ENCODE measurements at regions not wholly inside any gene's neighbourhood (a gene's known extent, or its start where the extent isn't known, plus 50 kb on each side); places are given as distances from the start of the nearest gene placed in this dataset.

DNA sequence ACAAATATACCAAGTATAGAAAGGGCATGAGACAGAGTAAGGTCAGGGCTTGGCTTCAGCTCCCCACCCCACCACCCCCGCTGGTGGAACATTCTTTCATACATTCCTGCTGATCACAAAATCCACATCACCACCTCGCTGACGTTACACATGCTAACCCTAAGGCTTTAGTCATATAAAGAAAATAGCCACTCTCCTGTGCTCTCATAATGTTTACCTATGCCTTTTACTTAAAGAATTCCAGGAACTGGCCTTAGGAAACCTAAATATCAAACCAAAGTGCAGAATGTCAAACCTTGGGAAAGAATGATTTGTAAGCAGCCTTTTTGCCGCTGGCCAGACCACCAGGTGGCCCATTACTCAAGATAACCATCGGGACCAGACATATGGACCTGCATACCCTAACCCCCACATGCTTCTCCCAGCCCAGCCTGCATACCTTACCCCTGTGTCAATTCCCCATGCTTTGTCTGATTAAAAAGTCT lies 136.3 kb upstream of the SLC39A10 start:
- Histone ChIP-seq H3K27me3 (ENCODE audit: insufficient read depth, low read depth, severe bottlenecking) (no peaks in the 10 kb centered on the region), H3K36me3 (no peaks in the 10 kb centered on the region), H3K27ac (no peak overlapping the region), H3K4me3 (ENCODE audit: low read depth, low read length) (no peak overlapping the region), H3K9me3 (ENCODE audit: severe bottlenecking) (no peaks in the 10 kb centered on the region)
- TF ChIP-seq, protein P1, sequence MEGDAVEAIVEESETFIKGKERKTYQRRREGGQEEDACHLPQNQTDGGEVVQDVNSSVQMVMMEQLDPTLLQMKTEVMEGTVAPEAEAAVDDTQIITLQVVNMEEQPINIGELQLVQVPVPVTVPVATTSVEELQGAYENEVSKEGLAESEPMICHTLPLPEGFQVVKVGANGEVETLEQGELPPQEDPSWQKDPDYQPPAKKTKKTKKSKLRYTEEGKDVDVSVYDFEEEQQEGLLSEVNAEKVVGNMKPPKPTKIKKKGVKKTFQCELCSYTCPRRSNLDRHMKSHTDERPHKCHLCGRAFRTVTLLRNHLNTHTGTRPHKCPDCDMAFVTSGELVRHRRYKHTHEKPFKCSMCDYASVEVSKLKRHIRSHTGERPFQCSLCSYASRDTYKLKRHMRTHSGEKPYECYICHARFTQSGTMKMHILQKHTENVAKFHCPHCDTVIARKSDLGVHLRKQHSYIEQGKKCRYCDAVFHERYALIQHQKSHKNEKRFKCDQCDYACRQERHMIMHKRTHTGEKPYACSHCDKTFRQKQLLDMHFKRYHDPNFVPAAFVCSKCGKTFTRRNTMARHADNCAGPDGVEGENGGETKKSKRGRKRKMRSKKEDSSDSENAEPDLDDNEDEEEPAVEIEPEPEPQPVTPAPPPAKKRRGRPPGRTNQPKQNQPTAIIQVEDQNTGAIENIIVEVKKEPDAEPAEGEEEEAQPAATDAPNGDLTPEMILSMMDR (IDR thresholded peaks at IDR 0.05; ENCODE audit: low read depth, low read length) = no peak
- no peak for DNase-seq

DNA sequence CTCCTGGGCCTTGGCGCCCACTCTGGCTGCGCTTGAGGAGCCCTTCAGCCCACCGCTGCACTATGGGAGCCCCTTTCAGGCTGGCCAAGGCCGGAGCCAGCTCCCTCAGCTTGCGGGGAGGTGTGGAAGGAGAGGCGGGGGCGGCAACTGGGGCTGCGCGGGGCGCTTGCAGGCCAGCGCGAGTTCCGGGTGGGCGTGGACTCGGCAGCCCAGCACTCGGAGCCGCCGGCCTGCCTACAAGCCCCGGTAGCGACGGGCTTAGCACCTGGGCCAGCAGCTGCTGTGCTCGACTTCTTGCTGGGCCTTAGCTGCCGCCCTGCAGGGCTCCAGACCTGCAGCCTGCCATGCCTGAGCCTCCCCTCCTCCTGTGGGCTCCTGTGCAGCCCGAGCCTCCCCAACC lies 141.5 kb upstream of the SLC39A10 start:
- H3K4me3 ChIP-seq (ENCODE audit: low read depth, low read length) = no peak overlapping the region
- H3K36me3 ChIP-seq = no peaks in the 10 kb centered on the region
- no peaks in the 10 kb centered on the region for H3K27me3 ChIP-seq (ENCODE audit: insufficient read depth, low read depth, severe bottlenecking)
- TF ChIP-seq, protein P1 (IDR thresholded peaks at IDR 0.05; ENCODE audit: low read depth, low read length) = no peak
- no peaks in the 10 kb centered on the region for H3K9me3 ChIP-seq (ENCODE audit: severe bottlenecking)
- DNase-seq = no peak
- no peak overlapping the region for H3K27ac ChIP-seq

DNA sequence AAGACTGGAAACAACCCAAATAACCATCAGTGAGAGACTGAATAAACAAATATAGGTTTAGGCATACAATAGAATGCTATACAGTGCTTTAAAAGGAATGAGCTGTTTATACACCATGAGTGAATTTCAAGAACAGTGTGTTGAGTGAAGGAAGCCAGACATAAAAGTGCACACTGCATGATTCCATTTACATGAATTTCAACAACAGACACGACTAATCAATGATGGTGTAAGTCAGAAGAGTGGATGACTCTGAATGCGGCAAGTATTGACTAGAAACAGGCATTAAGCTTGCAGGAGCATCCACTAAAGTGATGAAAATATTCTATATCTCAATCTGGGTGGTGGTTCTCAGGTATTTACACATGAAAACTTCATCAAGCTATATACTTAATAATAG lies 142.7 kb upstream of the SLC39A10 start:
- Histone ChIP-seq H3K36me3 (no peaks in the 10 kb centered on the region), H3K4me3 (ENCODE audit: low read depth, low read length) (no peak overlapping the region), H3K27ac (no peak overlapping the region), H3K9me3 (ENCODE audit: severe bottlenecking) (no peaks in the 10 kb centered on the region), H3K27me3 (ENCODE audit: insufficient read depth, low read depth, severe bottlenecking) (no peaks in the 10 kb centered on the region)
- no peak for DNase-seq
- TF ChIP-seq, protein P1 (IDR thresholded peaks at IDR 0.05; ENCODE audit: low read depth, low read length) = no peak

DNA sequence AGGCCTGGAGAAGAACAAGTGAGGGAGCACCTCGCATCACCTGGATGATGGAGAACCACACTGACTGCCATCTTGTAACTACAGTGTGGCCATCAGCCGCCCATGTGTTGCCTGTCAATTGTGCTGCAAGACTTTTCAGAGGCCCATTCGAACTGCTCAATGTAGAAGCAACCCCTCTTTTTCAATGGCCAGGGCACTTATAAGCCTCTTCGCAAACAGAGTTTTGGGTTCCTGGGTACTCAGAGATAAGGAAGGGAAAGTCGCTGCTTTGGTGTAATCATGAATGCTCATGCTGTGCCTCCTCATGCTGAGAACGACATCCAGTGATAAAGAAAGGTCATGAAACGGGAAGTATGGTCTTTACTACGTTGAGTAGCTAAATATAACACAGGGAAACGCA lies 143.9 kb upstream of the SLC39A10 start:
- Histone ChIP-seq H3K27ac (no peak overlapping the region), H3K36me3 (no peaks in the 10 kb centered on the region), H3K9me3 (ENCODE audit: severe bottlenecking) (no peaks in the 10 kb centered on the region), H3K27me3 (ENCODE audit: insufficient read depth, low read depth, severe bottlenecking) (no peaks in the 10 kb centered on the region), H3K4me3 (ENCODE audit: low read depth, low read length) (no peak overlapping the region)
- TF ChIP-seq, protein P1 (IDR thresholded peaks at IDR 0.05; ENCODE audit: low read depth, low read length) = no peak
- no peak for DNase-seq

DNA sequence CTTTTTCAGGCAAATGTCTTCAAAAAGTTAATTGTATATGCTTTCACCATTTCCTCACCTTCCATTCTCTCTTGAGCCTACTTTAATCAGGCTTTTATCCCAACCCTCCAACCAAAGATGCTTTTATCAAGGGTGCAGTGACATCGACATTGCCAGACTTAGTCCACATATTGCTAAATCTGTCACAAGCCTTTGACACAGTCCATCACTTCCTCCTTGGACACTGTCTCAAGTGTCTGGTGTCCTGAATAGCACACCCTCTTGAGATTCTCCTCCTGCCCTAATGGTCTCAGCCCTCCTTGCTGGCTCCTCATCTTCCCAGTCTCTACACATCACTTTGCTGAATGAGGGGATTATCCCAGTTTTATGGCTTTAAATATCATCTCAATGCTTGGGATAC lies 147.5 kb upstream of the SLC39A10 start:
- DNase-seq = no peak
- TF ChIP-seq, protein P1 (IDR thresholded peaks at IDR 0.05; ENCODE audit: low read depth, low read length) = no peak
- no peak overlapping the region for H3K4me3 ChIP-seq (ENCODE audit: low read depth, low read length)
- H3K36me3 ChIP-seq = no peaks in the 10 kb centered on the region
- H3K27me3 ChIP-seq (ENCODE audit: insufficient read depth, low read depth, severe bottlenecking) = no peaks in the 10 kb centered on the region
- H3K27ac ChIP-seq = no peak overlapping the region
- no peaks in the 10 kb centered on the region for H3K9me3 ChIP-seq (ENCODE audit: severe bottlenecking)

DNA sequence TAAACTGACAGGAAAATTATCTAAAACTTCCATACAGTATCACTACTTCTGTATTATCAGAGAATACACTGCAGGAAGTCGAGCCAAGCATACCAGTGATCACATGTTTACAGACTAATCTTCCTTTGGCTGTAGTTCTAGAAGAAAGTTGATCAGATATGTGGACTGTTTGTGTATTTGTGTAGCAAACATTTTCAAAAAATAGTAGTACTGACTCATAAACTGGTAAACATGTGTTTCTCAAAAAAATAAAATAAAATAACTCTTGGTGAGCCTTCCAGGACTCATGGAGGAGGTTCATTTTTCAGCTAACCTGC lies 148.9 kb upstream of the SLC39A10 start:
- TF ChIP-seq, protein P1 (IDR thresholded peaks at IDR 0.05; ENCODE audit: low read depth, low read length) = no peak
- H3K9me3 ChIP-seq (ENCODE audit: severe bottlenecking) = no peaks in the 10 kb centered on the region
- H3K27me3 ChIP-seq (ENCODE audit: insufficient read depth, low read depth, severe bottlenecking) = no peaks in the 10 kb centered on the region
- no peaks in the 10 kb centered on the region for H3K36me3 ChIP-seq
- H3K27ac ChIP-seq = no peak overlapping the region
- no peak overlapping the region for H3K4me3 ChIP-seq (ENCODE audit: low read depth, low read length)
- no peak for DNase-seq

All from WERI-Rb-1 (cell line).